Muscle layer of colon (tissue), 2 donors: ENCODE measurements at regions not wholly inside any gene's neighbourhood (a gene's known extent, or its start where the extent isn't known, plus 50 kb on each side); places are given as distances from the start of the nearest gene placed in this dataset.

Experiments used
- H3K27ac ChIP-seq: one replicate; pipeline ENCODE4 v1.7.0; 2013; ENCODE audit warnings: low read depth, mild to moderate bottlenecking, low read length, moderate library complexity
- H3K27me3 ChIP-seq, 2 donors: one replicate each; pipeline ENCODE4 v1.7.0; 2013; ENCODE audit warnings: low read length in 2 of 2, mild to moderate bottlenecking in 2 of 2; ENCODE audit not compliant: insufficient read depth in 2 of 2, control insufficient read depth in 1 of 2
- H3K36me3 ChIP-seq: one replicate; pipeline ENCODE4 v1.7.0; 2013; ENCODE audit warnings: mild to moderate bottlenecking, low read length; ENCODE audit not compliant: insufficient read depth
- H3K4me1 ChIP-seq: one replicate; pipeline ENCODE4 v1.7.0; 2013; ENCODE audit warnings: mild to moderate bottlenecking, low read length; ENCODE audit not compliant: insufficient read depth
- H3K4me3 ChIP-seq, 2 donors: one replicate each; pipeline ENCODE4 v1.7.0; 2013; ENCODE audit warnings: low read length in 2 of 2, low read depth in 1 of 2, mild to moderate bottlenecking in 1 of 2, moderate library complexity in 1 of 2
- H3K9ac ChIP-seq: one replicate; pipeline ENCODE4 v1.7.0; 2013; ENCODE audit warnings: low read length
- H3K9me3 ChIP-seq: one replicate; pipeline ENCODE4 v1.7.0; 2013; ENCODE audit warnings: mild to moderate bottlenecking, low read length
- donor health status: abdominal sarcoma.
- donor health status: Adenocarcinoma of cecum.

- H3K27me3 ChIP-seq, result no peaks in the 10 kb centered on the region
- no peak overlapping the region for H3K27ac ChIP-seq
- no peaks in the 10 kb centered on the region for H3K4me1 ChIP-seq
- H3K9me3 ChIP-seq, result no peaks in the 10 kb centered on the region
- no peak overlapping the region for H3K4me3 ChIP-seq
- no peak overlapping the region for H3K9ac ChIP-seq
- no peaks in the 10 kb centered on the region for H3K36me3 ChIP-seq
Measured at GRCh38 chr4:13248621-13249298, 235.4 kb downstream of the RAB28 start.

- Histone ChIP-seq H3K4me3 (no peak overlapping the region), H3K4me1 (no peaks in the 10 kb centered on the region), H3K36me3 (no peaks in the 10 kb centered on the region), H3K27me3 (no peaks in the 10 kb centered on the region), H3K27ac (no peak overlapping the region), H3K9me3 (no peaks in the 10 kb centered on the region), H3K9ac (no peak overlapping the region)
Measured at GRCh38 chr4:13246107-13246506, 238.0 kb downstream of the RAB28 start.

GRCh38 chr4:13244444-13244843, 239.7 kb downstream of the RAB28 start:
- no peaks in the 10 kb centered on the region for H3K9me3 ChIP-seq
- H3K9ac ChIP-seq, result no peak overlapping the region
- no peaks in the 10 kb centered on the region for H3K27me3 ChIP-seq
- H3K4me1 ChIP-seq, result no peaks in the 10 kb centered on the region
- H3K27ac ChIP-seq, result no peak overlapping the region
- no peak overlapping the region for H3K4me3 ChIP-seq
- no peaks in the 10 kb centered on the region for H3K36me3 ChIP-seq

GRCh38 chr4:13243152-13243551, 241.0 kb downstream of the RAB28 start:
- H3K36me3 ChIP-seq, result no peaks in the 10 kb centered on the region
- H3K9me3 ChIP-seq, result no peaks in the 10 kb centered on the region
- H3K9ac ChIP-seq, result no peak overlapping the region
- H3K4me1 ChIP-seq, result no peaks in the 10 kb centered on the region
- no peaks in the 10 kb centered on the region for H3K27me3 ChIP-seq
- H3K4me3 ChIP-seq, result no peak overlapping the region
- H3K27ac ChIP-seq, result no peak overlapping the region

GRCh38 chr4:13240066-13240465, 244.1 kb downstream of the RAB28 start:
- no peaks in the 10 kb centered on the region for H3K4me1 ChIP-seq
- H3K4me3 ChIP-seq, result no peak overlapping the region
- no peaks in the 10 kb centered on the region for H3K36me3 ChIP-seq
- no peaks in the 10 kb centered on the region for H3K9me3 ChIP-seq
- no peaks in the 10 kb centered on the region for H3K27me3 ChIP-seq
- no peak overlapping the region for H3K27ac ChIP-seq
- no peak overlapping the region for H3K9ac ChIP-seq

GRCh38 chr4:13238936-13239335, 245.2 kb downstream of the RAB28 start:
- H3K27me3 ChIP-seq, result no peaks in the 10 kb centered on the region
- no peaks in the 10 kb centered on the region for H3K9me3 ChIP-seq
- no peak overlapping the region for H3K4me3 ChIP-seq
- no peaks in the 10 kb centered on the region for H3K36me3 ChIP-seq
- no peak overlapping the region for H3K27ac ChIP-seq
- no peak overlapping the region for H3K9ac ChIP-seq
- no peaks in the 10 kb centered on the region for H3K4me1 ChIP-seq

GRCh38 chr4:13236485-13236884, 247.7 kb downstream of the RAB28 start:
- Histone ChIP-seq H3K9me3 (no peaks in the 10 kb centered on the region), H3K27ac (no peak overlapping the region), H3K4me3 (no peak overlapping the region), H3K27me3 (no peaks in the 10 kb centered on the region), H3K4me1 (no peaks in the 10 kb centered on the region), H3K9ac (no peak overlapping the region), H3K36me3 (no peaks in the 10 kb centered on the region)

- Histone ChIP-seq H3K27me3 (no peaks in the 10 kb centered on the region), H3K36me3 (no peaks in the 10 kb centered on the region), H3K4me3 (no peak overlapping the region), H3K4me1 (no peaks in the 10 kb centered on the region), H3K27ac (no peak overlapping the region), H3K9ac (no peak overlapping the region), H3K9me3 (no peaks in the 10 kb centered on the region)
Measured at GRCh38 chr4:13233755-13234154, 250.4 kb downstream of the RAB28 start.

GRCh38 chr4:13219971-13220370, 264.2 kb downstream of the RAB28 start:
- Histone ChIP-seq H3K36me3 (no peaks in the 10 kb centered on the region), H3K27ac (no peak overlapping the region), H3K4me1 (peaks cover 12% of the 10 kb centered on the region), H3K27me3 (no peaks in the 10 kb centered on the region), H3K4me3 (no peak overlapping the region), H3K9me3 (no peaks in the 10 kb centered on the region), H3K9ac (no peak overlapping the region)

GRCh38 chr4:13218326-13218958, 265.7 kb downstream of the RAB28 start:
- no peak overlapping the region for H3K9ac ChIP-seq
- H3K4me3 ChIP-seq, result no peak overlapping the region
- no peaks in the 10 kb centered on the region for H3K9me3 ChIP-seq
- H3K27ac ChIP-seq, result peak overlapping the region; percentile 6
- H3K27me3 ChIP-seq, result no peaks in the 10 kb centered on the region
- H3K36me3 ChIP-seq, result no peaks in the 10 kb centered on the region
- peaks cover 12% of the 10 kb centered on the region for H3K4me1 ChIP-seq

- Histone ChIP-seq H3K9ac (no peak overlapping the region), H3K4me1 (peaks cover 12% of the 10 kb centered on the region), H3K9me3 (no peaks in the 10 kb centered on the region), H3K36me3 (no peaks in the 10 kb centered on the region), H3K27me3 (no peaks in the 10 kb centered on the region), H3K4me3 (no peak overlapping the region), H3K27ac (no peak overlapping the region)
Measured at GRCh38 chr4:13215560-13215959, 268.6 kb downstream of the RAB28 start.

GRCh38 chr4:13212936-13213335, 271.2 kb downstream of the RAB28 start:
- H3K4me3 ChIP-seq, result no peak overlapping the region
- H3K9ac ChIP-seq, result no peak overlapping the region
- no peaks in the 10 kb centered on the region for H3K27me3 ChIP-seq
- no peaks in the 10 kb centered on the region for H3K9me3 ChIP-seq
- H3K27ac ChIP-seq, result no peak overlapping the region
- no peaks in the 10 kb centered on the region for H3K36me3 ChIP-seq
- H3K4me1 ChIP-seq, result no peaks in the 10 kb centered on the region
